Nucleus accumbens (tissue), 56 donors: ENCODE measurements at regions not wholly inside any gene's neighbourhood (a gene's known extent, or its start where the extent isn't known, plus 50 kb on each side); places are given as distances from the start of the nearest gene placed in this dataset.
A peak's percentile ranks its signal among the peaks of the same experiment; 100 is the strongest.
"Not testable (repeated sequence)": the region's sequence is repeated elsewhere in the genome, so short reads cannot be mapped to it uniquely, and the experiment has no call there.

Experiments used
- DNase-seq, 56 donors: peaks; one replicate each; lab custom pipeline; 2025; lab: John Stamatoyannopoulos, UW

- not testable (repeated sequence) for DNase-seq
These were observed 54.4 kb upstream of the MUCL1 start for GRCh38 chr12:54799966-54800365.

- no peak for DNase-seq
These were observed 55.7 kb upstream of the MUCL1 start for GRCh38 chr12:54798651-54799050.

GRCh38 chr12:54796991-54797390 is 57.3 kb upstream of the MUCL1 start:
- DNase-seq = no peak

- DNase-seq = no peak
These were observed 58.7 kb upstream of the MUCL1 start for GRCh38 chr12:54795644-54796043.

GRCh38 chr12:54786081-54786480 is 68.2 kb upstream of the MUCL1 start:
- DNase-seq = no peak

- DNase-seq = no peak
These were observed 70.2 kb upstream of the MUCL1 start for GRCh38 chr12:54784115-54784514.

GRCh38 chr12:54777031-54777430 is 77.3 kb upstream of the MUCL1 start:
- DNase-seq = not testable (repeated sequence)

- no peak for DNase-seq
These were observed 80.7 kb upstream of the MUCL1 start for GRCh38 chr12:54773593-54773992.

- DNase-seq = no peak
These were observed 88.7 kb upstream of the MUCL1 start for GRCh38 chr12:54765652-54766051.

GRCh38 chr12:54762390-54762789 is 91.9 kb upstream of the MUCL1 start:
- no peak for DNase-seq

- DNase-seq = peak in 1 of 56 donors; percentile 3
These were observed 94.6 kb upstream of the MUCL1 start for GRCh38 chr12:54759751-54760150.

GRCh38 chr12:54751493-54751892 is 102.8 kb upstream of the MUCL1 start:
- DNase-seq = no peak

GRCh38 chr12:54749191-54749818 is 101.1 kb upstream of the DCD start:
- peak in 7 of 56 donors; percentile 1 to 20 (median 4) for DNase-seq

GRCh38 chr12:54744590-54744989 is 96.4 kb upstream of the DCD start:
- no peak for DNase-seq

GRCh38 chr12:54740882-54741281 is 92.7 kb upstream of the DCD start:
- no peak for DNase-seq

- DNase-seq = no peak
These were observed 88.4 kb upstream of the DCD start for GRCh38 chr12:54736549-54736948.

GRCh38 chr12:54734196-54734950 is 86.2 kb upstream of the DCD start:
- DNase-seq = no peak

- DNase-seq = no peak
These were observed 77.2 kb upstream of the DCD start for GRCh38 chr12:54725233-54725843.

- peak in 1 of 56 donors; percentile 0 for DNase-seq
These were observed 75.5 kb upstream of the DCD start for GRCh38 chr12:54723379-54724256.

GRCh38 chr12:54721312-54721711 is 73.1 kb upstream of the DCD start:
- DNase-seq = no peak

- DNase-seq = no peak
These were observed 71.5 kb upstream of the DCD start for GRCh38 chr12:54719691-54720090.
